Thyroid gland (tissue), 4 donors: ENCODE measurements at regions not wholly inside any gene's neighbourhood (a gene's known extent, or its start where the extent isn't known, plus 50 kb on each side); places are given as distances from the start of the nearest gene placed in this dataset.

Experiments used
- DNase-seq, 2 donors: peaks; one replicate each; pipeline ENCODE4 v3.0.0-alpha.2; 2019
- H3K27ac ChIP-seq, 3 donors: fragments of 200-600 bp; sonication (generic); 1 replicate in 2 of 3; 2 replicates in 1 of 3; pipeline ENCODE4 v1.5.1; 2016 to 2019; ENCODE audit warnings: mild to moderate bottlenecking in 1 of 3, moderate library complexity in 1 of 3
- H3K27me3 ChIP-seq: fragments of 200-600 bp; sonication (generic); one replicate; pipeline ENCODE4 v1.5.1; 2019
- H3K36me3 ChIP-seq, 2 donors: fragments of 200-600 bp; sonication (generic); one replicate each; pipeline ENCODE4 v1.5.1; 2016 to 2019
- H3K4me1 ChIP-seq, 2 donors: fragments of 200-600 bp; sonication (generic); one replicate each; pipeline ENCODE4 v1.5.1; 2017 to 2019
- H3K4me3 ChIP-seq, 3 donors: fragments of 200-600 bp; sonication (generic); replicated peaks in 1 of 3; 1 replicate in 2 of 3; 2 replicates in 1 of 3; pipeline ENCODE4 v1.5.1; 2016; ENCODE audit warnings: mild to moderate bottlenecking in 1 of 3
- H3K9me3 ChIP-seq: fragments of 200-600 bp; sonication (generic); one replicate; pipeline ENCODE4 v1.5.1; 2017
- POLR2A ChIP-seq, 2 donors: fragments of 450-650 bp; IDR thresholded peaks; one replicate each; pipeline ENCODE4 v1.6.1; 2017; ENCODE audit warnings: antibody characterized with exemption in 2 of 2, mild to moderate bottlenecking in 2 of 2, moderate library complexity in 1 of 2
- WGBS, 2 donors: methylation state at CpG; one replicate each; pipeline ENCODE4 v1.1.5; 2017; 5-methylcytosine and 5-hydroxymethylcytosine counted together
- intact Hi-C: fragments of 100-400 bp; cut with DNase I; formaldehyde crosslinking; loops from one replicate; pipeline ENCODE4 v1.15.1; 2023
- TF ChIP-seq, protein P1 (sequence below), 6 experiments: fragments of 200-600 bp in 3 of 6; fragments of 450-650 bp in 3 of 6; sonication (generic) in 3 of 6; IDR thresholded peaks; one replicate each; pipeline ENCODE4 v1.5.1; 2016 to 2019; ENCODE audit warnings: antibody characterized with exemption in 6 of 6, mild to moderate bottlenecking in 2 of 6, inconsistent platforms in 1 of 6, moderate library complexity in 1 of 6

DNA sequence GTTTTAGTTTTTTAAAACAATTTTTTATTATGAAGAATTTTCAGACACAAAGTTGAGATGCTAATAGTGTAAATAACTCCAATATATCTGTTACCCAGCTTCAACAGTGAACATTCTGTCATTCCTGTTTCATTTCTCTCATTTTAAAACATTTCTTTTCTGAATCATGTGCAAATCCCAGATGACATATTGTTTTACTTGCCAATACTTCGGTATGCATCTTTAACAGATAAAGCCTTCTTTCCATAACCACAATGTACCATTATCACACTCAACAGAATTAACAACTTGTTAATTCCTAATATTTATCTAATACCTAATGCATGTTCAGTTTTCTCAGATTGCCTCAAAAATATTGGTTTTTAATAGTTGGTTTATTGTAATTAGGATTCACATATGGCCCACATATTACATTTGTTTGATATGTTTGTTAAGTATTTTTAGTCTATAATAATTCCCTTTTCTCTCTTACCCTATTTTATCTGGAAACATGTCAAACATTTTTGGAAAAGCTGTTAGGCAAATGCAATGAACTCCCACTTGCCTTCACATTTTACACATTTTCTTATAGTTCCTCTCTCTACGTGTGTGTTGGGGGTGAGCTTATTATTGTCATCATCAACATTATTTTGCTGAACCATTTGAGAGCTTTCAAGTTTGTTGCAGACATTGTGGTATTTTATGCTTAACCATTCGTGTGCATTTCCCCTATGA, 58.7 kb upstream of the ANKRD55 start:
- intact Hi-C loops: no loop called here
- no peaks in the 10 kb centered on the region for H3K36me3 ChIP-seq
- WGBS, 2 donors: 81 to 86% methylated on average over 3 of the region's 3 CpGs
- no peak for DNase-seq
- H3K4me1 ChIP-seq: peaks cover 0 to 7% of the 10 kb centered on the region in 2 donors
- no peaks in the 10 kb centered on the region for H3K27me3 ChIP-seq
- H3K27ac ChIP-seq: no peak overlapping the region
- H3K4me3 ChIP-seq: no peak overlapping the region
- no peak for TF ChIP-seq POLR2A (IDR thresholded peaks at IDR 0.05)
- TF ChIP-seq, protein P1, sequence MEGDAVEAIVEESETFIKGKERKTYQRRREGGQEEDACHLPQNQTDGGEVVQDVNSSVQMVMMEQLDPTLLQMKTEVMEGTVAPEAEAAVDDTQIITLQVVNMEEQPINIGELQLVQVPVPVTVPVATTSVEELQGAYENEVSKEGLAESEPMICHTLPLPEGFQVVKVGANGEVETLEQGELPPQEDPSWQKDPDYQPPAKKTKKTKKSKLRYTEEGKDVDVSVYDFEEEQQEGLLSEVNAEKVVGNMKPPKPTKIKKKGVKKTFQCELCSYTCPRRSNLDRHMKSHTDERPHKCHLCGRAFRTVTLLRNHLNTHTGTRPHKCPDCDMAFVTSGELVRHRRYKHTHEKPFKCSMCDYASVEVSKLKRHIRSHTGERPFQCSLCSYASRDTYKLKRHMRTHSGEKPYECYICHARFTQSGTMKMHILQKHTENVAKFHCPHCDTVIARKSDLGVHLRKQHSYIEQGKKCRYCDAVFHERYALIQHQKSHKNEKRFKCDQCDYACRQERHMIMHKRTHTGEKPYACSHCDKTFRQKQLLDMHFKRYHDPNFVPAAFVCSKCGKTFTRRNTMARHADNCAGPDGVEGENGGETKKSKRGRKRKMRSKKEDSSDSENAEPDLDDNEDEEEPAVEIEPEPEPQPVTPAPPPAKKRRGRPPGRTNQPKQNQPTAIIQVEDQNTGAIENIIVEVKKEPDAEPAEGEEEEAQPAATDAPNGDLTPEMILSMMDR (IDR thresholded peaks at IDR 0.05): no peak
- H3K9me3 ChIP-seq: no peaks in the 10 kb centered on the region

DNA sequence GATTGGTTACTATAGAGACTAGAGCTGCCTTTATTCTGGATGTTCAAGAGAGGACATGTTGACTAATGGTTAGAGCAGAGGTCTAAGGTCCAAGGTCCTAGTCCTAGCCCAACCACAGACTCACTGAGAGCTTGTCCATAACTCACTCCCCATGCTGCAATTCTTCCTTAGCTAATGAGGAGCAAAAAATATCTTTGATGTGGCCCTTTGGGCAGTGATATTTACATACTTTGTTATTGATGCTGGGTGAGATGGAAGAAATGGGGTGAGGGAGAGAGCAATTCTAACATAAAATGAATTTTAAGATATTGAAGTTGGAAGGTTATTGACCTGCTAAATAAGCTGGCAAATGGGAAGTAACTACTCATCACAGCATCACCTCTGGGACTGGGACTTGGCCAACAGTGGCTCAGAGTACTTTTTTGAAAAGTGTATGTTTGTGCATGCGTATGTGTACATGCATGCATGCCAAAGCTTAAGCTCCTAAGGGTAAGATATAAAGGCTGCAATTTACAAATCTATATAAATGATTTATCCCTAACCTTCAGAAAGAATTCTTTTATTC, 58.0 kb upstream of the ANKRD55 start:
- TF ChIP-seq POLR2A (IDR thresholded peaks at IDR 0.05): no peak
- TF ChIP-seq, protein P1 (IDR thresholded peaks at IDR 0.05): no peak
- WGBS, 2 donors: 93 to 94% methylated on average over 1 of the region's 1 CpG
- Histone ChIP-seq H3K27me3 (no peaks in the 10 kb centered on the region), H3K4me3 (no peak overlapping the region), H3K36me3 (no peaks in the 10 kb centered on the region), H3K9me3 (no peaks in the 10 kb centered on the region), H3K27ac (no peak overlapping the region), H3K4me1 (peaks cover 1 to 7% of the 10 kb centered on the region in 2 donors)
- no peak for DNase-seq
- intact Hi-C loops: no loop called here

- intact Hi-C loops: no loop called here
- TF ChIP-seq, protein P1 (IDR thresholded peaks at IDR 0.05): no peak
- TF ChIP-seq POLR2A (IDR thresholded peaks at IDR 0.05): no peak
- Histone ChIP-seq H3K4me3 (no peak overlapping the region), H3K36me3 (no peaks in the 10 kb centered on the region), H3K27ac (no peak overlapping the region), H3K9me3 (no peaks in the 10 kb centered on the region), H3K4me1 (peaks cover 3 to 7% of the 10 kb centered on the region in 2 donors), H3K27me3 (no peaks in the 10 kb centered on the region)
- DNase-seq: no peak
- 81 to 86% methylated on average over 4 of the region's 4 CpGs for WGBS, 2 donors
Measured at GRCh38 chr5:56290378-56291078, 57.4 kb upstream of the ANKRD55 start.

- Histone ChIP-seq H3K27me3 (no peaks in the 10 kb centered on the region), H3K4me1 (peaks cover 3 to 7% of the 10 kb centered on the region in 2 donors), H3K27ac (peak overlapping the region in 2 of 3 donors; percentile 4 to 8), H3K4me3 (no peak overlapping the region), H3K9me3 (no peaks in the 10 kb centered on the region), H3K36me3 (no peaks in the 10 kb centered on the region)
- DNase-seq: no peak
- no peak for TF ChIP-seq POLR2A (IDR thresholded peaks at IDR 0.05)
- TF ChIP-seq, protein P1 (IDR thresholded peaks at IDR 0.05): no peak
- intact Hi-C loops: no loop called here
Measured at GRCh38 chr5:56289602-56289987, 56.5 kb upstream of the ANKRD55 start.
